A673 (cell line): ENCODE measurements at regions not wholly inside any gene's neighbourhood (a gene's known extent, or its start where the extent isn't known, plus 50 kb on each side); places are given as distances from the start of the nearest gene placed in this dataset.

Experiments used
- CTCF ChIP-seq: fragments of 300-800, 200-600 bp; sonication (generic); conservative IDR thresholded peaks from 2 replicates; pipeline ENCODE4 v1.5.1; 2017; ENCODE audit warnings: low read depth, mild to moderate bottlenecking, antibody characterized with exemption, low read length, moderate library complexity, mixed read lengths
- EZH2 ChIP-seq: fragments of 200-600 bp; sonication (generic); IDR thresholded peaks from 2 replicates; pipeline ENCODE4 v1.6.1; 2017; ENCODE audit warnings: borderline replicate concordance, low read depth, mild to moderate bottlenecking, mixed read lengths, antibody characterized with exemption, low read length; ENCODE audit not compliant: poor library complexity, severe bottlenecking

- no peak for TF ChIP-seq CTCF
- no peak for TF ChIP-seq EZH2
Measured at GRCh38 chr3:84893211-84893610, 65.6 kb upstream of the CADM2 start.
